ENCODE measurements at regions not wholly inside any gene's neighbourhood (a gene's known extent, or its start where the extent isn't known, plus 50 kb on each side); places are given as distances from the start of the nearest gene placed in this dataset.

DNA sequence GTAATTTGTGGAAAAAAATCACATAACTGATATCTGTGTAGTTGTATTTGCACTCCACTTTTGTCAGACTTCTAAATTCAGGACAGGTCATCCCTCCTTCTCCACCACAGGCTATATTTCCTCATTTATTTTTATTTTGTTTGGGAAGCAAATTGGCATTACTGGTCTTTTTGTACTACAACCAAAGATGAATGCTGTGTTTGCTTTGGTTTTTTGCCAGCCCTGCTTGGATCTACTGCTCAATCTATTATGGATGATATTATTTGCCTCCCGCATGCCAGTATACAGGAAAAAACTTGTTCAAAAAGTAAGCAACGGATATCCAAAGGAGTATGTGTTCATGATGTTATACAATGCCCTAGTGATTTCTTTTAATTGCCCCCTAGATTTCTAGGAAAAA, 948.8 kb downstream of the TRHDE start (continued):
- TF ChIP-seq JUNB (IDR thresholded peaks at IDR 0.05; ENCODE audit: unreplicated experiment): no peak
- TF ChIP-seq, protein P1, sequence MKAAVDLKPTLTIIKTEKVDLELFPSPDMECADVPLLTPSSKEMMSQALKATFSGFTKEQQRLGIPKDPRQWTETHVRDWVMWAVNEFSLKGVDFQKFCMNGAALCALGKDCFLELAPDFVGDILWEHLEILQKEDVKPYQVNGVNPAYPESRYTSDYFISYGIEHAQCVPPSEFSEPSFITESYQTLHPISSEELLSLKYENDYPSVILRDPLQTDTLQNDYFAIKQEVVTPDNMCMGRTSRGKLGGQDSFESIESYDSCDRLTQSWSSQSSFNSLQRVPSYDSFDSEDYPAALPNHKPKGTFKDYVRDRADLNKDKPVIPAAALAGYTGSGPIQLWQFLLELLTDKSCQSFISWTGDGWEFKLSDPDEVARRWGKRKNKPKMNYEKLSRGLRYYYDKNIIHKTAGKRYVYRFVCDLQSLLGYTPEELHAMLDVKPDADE (IDR thresholded peaks at IDR 0.05): no peak
- TF ChIP-seq, protein P2, sequence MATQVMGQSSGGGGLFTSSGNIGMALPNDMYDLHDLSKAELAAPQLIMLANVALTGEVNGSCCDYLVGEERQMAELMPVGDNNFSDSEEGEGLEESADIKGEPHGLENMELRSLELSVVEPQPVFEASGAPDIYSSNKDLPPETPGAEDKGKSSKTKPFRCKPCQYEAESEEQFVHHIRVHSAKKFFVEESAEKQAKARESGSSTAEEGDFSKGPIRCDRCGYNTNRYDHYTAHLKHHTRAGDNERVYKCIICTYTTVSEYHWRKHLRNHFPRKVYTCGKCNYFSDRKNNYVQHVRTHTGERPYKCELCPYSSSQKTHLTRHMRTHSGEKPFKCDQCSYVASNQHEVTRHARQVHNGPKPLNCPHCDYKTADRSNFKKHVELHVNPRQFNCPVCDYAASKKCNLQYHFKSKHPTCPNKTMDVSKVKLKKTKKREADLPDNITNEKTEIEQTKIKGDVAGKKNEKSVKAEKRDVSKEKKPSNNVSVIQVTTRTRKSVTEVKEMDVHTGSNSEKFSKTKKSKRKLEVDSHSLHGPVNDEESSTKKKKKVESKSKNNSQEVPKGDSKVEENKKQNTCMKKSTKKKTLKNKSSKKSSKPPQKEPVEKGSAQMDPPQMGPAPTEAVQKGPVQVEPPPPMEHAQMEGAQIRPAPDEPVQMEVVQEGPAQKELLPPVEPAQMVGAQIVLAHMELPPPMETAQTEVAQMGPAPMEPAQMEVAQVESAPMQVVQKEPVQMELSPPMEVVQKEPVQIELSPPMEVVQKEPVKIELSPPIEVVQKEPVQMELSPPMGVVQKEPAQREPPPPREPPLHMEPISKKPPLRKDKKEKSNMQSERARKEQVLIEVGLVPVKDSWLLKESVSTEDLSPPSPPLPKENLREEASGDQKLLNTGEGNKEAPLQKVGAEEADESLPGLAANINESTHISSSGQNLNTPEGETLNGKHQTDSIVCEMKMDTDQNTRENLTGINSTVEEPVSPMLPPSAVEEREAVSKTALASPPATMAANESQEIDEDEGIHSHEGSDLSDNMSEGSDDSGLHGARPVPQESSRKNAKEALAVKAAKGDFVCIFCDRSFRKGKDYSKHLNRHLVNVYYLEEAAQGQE (IDR thresholded peaks at IDR 0.05; ENCODE audit: unreplicated experiment): no peak

DNA sequence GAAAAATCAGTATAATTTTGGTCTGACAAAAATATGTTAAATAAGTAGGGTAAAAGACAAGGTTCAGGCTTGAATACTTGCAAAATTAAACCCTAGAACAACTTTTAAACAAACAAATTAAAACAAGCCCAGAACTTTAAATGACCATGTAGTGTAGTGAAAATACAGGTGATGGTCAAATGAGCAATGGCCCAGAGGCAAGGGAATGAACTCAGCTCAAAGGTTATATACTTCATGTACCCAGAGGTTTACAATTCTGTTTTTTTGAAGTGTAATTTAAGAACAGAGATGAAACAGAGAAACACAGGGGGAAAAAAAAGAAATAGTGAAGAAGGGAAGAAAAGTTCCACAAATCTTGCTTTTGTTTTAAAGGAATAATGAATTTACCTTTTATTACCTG, 949.2 kb downstream of the TRHDE start:
- H3K27me3 Mint-ChIP-seq (ENCODE audit: insufficient read depth, low read depth, poor library complexity): no peaks in the 10 kb centered on the region
- no peak for ATAC-seq
- no peaks in the 10 kb centered on the region for H3K36me3 ChIP-seq (ENCODE audit: insufficient read depth)

More for the DNA sequence above, 949.2 kb downstream of the TRHDE start:
- Mint-ChIP-seq H3K4me1 (no peaks in the 10 kb centered on the region), H3K27ac (no peak overlapping the region), H3K36me3 (ENCODE audit: low read depth) (0 out of 3 replicates have a peak, but pooled peaks cover 3% of the 10 kb centered on the region), H3K4me3 (no peak overlapping the region), H3K9me3 (peaks cover 7% of the 10 kb centered on the region; the same call in 2 of the 3 replicates)
- H3K27ac ChIP-seq (ENCODE audit: low read depth): no peak overlapping the region
- TF ChIP-seq NANOG (IDR thresholded peaks at IDR 0.05; ENCODE audit: borderline replicate concordance) (no peak), EZH2 (IDR thresholded peaks at IDR 0.05; ENCODE audit: low read depth, unreplicated experiment) (no peak)
- TF ChIP-seq, protein P3, sequence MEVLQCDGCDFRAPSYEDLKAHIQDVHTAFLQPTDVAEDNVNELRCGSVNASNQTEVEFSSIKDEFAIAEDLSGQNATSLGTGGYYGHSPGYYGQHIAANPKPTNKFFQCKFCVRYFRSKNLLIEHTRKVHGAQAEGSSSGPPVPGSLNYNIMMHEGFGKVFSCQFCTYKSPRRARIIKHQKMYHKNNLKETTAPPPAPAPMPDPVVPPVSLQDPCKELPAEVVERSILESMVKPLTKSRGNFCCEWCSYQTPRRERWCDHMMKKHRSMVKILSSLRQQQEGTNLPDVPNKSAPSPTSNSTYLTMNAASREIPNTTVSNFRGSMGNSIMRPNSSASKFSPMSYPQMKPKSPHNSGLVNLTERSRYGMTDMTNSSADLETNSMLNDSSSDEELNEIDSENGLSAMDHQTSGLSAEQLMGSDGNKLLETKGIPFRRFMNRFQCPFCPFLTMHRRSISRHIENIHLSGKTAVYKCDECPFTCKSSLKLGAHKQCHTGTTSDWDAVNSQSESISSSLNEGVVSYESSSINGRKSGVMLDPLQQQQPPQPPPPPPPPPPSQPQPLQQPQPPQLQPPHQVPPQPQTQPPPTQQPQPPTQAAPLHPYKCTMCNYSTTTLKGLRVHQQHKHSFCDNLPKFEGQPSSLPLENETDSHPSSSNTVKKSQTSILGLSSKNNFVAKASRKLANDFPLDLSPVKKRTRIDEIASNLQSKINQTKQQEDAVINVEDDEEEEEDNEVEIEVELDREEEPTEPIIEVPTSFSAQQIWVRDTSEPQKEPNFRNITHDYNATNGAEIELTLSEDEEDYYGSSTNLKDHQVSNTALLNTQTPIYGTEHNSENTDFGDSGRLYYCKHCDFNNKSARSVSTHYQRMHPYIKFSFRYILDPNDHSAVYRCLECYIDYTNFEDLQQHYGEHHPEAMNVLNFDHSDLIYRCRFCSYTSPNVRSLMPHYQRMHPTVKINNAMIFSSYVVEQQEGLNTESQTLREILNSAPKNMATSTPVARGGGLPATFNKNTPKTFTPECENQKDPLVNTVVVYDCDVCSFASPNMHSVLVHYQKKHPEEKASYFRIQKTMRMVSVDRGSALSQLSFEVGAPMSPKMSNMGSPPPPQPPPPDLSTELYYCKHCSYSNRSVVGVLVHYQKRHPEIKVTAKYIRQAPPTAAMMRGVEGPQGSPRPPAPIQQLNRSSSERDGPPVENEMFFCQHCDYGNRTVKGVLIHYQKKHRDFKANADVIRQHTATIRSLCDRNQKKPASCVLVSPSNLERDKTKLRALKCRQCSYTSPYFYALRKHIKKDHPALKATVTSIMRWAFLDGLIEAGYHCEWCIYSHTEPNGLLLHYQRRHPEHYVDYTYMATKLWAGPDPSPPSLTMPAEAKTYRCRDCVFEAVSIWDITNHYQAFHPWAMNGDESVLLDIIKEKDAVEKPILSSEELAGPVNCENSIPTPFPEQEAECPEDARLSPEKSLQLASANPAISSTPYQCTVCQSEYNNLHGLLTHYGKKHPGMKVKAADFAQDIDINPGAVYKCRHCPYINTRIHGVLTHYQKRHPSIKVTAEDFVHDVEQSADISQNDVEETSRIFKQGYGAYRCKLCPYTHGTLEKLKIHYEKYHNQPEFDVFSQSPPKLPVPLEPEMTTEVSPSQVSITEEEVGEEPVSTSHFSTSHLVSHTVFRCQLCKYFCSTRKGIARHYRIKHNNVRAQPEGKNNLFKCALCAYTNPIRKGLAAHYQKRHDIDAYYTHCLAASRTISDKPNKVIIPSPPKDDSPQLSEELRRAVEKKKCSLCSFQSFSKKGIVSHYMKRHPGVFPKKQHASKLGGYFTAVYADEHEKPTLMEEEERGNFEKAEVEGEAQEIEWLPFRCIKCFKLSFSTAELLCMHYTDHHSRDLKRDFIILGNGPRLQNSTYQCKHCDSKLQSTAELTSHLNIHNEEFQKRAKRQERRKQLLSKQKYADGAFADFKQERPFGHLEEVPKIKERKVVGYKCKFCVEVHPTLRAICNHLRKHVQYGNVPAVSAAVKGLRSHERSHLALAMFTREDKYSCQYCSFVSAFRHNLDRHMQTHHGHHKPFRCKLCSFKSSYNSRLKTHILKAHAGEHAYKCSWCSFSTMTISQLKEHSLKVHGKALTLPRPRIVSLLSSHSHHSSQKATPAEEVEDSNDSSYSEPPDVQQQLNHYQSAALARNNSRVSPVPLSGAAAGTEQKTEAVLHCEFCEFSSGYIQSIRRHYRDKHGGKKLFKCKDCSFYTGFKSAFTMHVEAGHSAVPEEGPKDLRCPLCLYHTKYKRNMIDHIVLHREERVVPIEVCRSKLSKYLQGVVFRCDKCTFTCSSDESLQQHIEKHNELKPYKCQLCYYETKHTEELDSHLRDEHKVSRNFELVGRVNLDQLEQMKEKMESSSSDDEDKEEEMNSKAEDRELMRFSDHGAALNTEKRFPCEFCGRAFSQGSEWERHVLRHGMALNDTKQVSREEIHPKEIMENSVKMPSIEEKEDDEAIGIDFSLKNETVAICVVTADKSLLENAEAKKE (CRISPR knock-in tag; IDR thresholded peaks at IDR 0.05): no peak
- H3F3A ChIP-seq (replicated peaks; ENCODE audit: low read depth): no peaks in the 10 kb centered on the region
- H3K9me2 ChIP-seq (ENCODE audit: insufficient read depth): no peaks in the 10 kb centered on the region
- peaks cover 11% of the 10 kb centered on the region for H3K4me1 ChIP-seq (ENCODE audit: insufficient read depth)
- no peak overlapping the region for H3K4me3 ChIP-seq
- no peaks in the 10 kb centered on the region for H3K79me2 ChIP-seq (replicated peaks; ENCODE audit: insufficient read depth)
- H3K27me3 ChIP-seq (ENCODE audit: insufficient read depth): no peaks in the 10 kb centered on the region
- no peak overlapping the region for H3K4me2 ChIP-seq
- DNase-seq (ENCODE audit: low spot score): no peak
- H4K20me1 ChIP-seq (replicated peaks; ENCODE audit: insufficient read depth): no peaks in the 10 kb centered on the region
- H2AFZ ChIP-seq: no peak overlapping the region

Data from GM23338 (cell line).